GM21717 (cell line): ENCODE measurements at regions not wholly inside any gene's neighbourhood (a gene's known extent, or its start where the extent isn't known, plus 50 kb on each side); places are given as distances from the start of the nearest gene placed in this dataset.

Experiments
- ATAC-seq: cut with Tn5 transposase; IDR thresholded peaks from one replicate; pipeline ENCODE4 v1.9.1; 2021; ENCODE audit warnings: mild to moderate bottlenecking, moderate library complexity; ENCODE audit not compliant: unreplicated experiment

DNA sequence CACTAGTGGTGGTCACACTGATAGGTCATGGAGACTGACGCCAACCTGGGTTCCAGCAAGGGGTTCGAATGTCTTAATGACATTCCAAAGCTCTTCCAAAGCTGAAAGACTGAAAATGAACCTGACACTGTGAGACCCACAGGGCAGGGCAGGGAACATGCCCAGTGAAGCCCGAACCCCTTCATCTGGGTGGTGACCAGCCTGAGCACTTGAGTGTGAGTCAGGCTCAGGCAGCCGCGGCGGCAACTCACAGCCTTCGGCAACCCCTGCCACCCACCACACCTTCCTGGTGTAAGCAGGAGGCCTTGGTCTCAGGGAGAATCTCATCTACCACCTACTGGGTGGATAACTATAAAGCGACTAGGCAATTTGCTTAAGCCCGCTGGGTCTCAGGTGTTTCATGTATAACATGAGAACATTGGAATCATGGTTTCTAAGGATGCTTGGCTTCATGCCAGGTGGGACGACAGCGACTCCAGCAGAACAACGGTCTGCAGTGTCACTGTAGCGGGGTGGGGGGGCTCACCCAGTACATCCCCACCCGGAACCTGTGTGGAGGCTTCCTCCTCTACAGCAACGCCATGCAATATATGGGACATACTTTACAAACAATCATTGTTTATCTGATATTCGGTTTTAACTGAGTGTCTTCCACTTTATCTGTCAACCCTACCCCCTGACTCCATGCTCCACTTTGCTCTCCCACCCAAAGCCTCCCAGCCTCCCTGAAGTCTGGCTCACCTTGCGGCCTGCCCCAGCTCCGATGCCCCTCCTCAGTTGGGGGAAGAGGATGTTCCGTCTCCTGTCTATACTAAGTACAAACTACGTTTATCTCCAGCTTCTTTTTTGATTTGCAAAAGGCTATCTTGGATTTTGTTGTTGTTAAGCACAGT lies 125.0 kb upstream of the MEF2A start:
- no peak for ATAC-seq

DNA sequence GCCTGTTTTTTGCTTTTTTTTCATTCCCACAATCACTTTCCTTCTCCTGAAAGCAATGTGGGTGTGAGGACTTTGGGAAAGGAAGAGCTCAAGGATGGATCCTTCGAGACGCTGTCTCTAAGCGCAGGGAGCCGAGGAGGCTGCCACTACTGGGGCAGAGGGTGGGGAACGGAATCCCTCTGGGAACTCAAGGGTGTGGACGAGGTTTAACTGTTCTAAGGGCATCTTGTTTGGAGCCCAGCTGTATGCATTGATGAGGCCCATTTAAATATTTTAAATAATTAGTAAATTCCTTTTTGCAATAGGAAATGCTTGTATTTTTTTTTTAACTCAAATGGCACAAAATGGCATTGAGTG lies 124.4 kb upstream of the MEF2A start:
- ATAC-seq = no peak

DNA sequence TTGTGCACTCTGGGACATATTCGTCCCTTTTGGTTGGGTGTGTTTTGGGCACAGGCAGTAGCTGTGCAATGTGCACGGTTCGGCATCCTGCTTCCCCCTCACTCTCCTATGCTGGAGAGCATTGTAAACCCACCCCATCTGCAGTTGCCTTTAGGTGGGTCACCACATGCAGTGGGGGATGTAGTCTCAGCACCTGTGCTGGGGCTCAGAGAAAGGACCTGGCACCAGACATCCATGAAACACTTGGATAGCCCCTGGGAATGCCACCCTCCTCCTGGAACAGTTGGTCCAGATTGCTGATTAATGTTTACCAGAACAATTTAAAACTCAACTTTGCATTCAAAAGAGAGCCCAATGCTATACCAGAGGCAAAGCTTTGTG lies 123.9 kb upstream of the MEF2A start:
- no peak for ATAC-seq

DNA sequence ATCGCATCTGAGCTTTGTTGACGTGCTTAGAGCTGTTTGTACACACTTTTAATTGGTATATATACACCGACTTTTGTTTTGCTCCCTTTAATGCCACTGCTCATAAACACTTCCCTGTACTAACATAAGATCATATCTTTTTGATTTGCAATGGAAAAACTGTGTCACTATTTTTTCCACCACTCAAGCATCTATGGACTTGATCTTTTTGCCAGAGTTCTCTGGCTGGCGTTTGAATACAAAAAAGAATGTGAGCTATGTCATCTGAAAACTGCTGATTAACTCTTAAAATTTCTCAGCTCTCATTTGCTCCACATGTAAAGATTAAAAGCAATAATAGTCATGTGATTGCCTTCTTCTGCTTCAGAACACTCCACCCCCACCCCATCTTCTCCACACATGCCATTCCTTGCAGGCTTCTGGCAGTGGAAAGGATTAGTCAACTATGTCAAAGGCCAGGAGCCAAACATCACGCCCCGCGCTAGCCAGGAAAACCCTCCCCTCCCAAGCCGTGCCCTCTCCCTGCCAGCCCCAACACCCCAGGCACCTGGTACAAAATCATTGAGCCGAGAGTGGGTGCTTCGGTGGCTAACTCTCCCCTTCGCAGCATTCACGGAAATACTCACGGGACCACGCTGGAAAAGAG lies 123.4 kb upstream of the MEF2A start:
- ATAC-seq = no peak

DNA sequence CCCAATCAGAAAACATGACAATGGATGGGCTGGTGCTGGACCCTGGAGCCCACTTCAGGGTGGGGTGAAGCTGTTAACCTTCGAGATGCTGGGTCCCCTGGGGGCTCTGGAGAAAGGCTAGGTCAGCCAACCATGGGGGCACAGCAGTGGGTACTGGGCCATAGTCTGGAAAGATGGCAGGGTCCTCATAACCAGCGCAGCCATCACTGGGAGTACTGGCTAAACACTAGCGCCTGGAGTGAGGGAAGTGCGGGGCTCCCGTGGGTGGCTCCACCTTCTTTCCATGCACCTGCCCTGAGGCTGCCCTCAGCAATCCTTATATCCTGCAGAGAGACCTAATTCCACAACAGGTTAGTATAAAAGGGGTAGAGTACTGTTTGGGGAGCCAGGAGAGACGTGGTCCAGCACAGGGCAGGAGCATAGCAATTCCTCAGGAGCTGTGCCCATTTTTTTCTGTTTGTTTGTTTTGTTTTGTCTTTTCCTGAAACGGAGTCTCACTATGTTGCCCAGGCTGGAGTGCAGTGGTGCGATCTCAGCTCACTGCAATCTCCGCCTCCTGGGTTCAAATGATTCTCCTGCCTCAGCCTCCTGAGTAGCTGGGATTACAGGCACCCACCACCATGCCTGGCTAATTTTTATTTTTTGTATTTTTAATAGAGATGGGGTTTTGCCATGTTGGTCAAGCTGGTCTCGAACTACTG lies 122.6 kb upstream of the MEF2A start:
- no peak for ATAC-seq

DNA sequence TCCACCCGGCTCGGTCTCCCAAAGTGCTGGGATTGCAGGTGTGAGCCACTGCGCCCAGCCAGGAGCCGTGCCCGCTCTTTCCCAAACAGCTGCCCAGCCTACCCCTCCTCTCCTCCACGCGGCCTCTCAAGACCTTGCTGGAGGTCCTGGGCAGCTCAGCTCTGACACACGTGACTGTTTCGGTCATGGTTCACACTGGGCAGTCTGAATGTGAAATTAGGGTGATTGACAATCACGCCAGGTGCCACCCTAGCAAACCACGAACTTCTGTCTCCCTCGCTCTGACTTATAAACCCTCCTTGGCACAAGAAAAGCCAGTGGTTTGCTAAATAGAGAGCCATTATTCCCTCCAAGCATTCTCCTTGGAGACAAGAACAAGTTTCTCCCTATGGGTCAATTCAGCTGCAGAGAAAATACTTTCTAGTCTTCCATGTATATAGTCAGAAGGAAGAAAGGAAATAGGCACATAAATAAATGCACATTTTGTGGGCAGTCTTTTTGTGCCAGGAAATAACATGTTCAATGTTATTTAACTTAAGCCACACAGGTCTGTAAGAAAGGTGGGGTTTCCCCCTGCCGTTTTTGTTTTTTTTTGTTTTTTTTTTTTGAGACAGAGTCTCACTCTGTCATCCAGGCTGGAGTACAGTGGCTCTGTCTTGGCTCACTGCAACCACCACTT lies 121.9 kb upstream of the MEF2A start:
- ATAC-seq = no peak

DNA sequence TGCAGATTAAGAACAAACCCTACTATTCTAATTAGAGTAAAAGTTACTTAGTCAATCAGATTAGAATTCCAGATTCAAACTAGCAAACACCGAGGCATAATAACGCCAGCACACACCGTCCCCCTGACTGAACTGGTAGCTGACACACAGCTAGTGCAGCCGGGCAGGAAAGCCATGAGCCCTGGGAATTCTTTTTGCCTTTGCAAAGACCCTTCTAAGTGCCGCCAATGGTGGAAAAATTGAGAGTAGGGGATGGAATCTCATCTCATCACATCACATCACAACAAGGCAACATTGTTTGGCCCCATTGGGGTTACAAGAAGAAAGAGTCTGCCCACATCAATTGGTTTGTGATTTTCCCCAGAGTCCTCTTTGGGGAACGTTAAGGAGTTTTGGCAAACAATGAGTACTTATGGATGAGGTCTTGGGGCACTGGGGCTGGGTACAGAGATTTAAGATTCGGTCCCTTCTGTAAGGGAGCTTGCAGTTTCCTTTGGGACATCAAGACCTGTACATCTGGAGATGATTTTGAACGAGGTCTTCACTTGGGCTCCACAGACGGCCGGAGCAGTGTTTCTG lies 120.4 kb upstream of the MEF2A start:
- no peak for ATAC-seq

DNA sequence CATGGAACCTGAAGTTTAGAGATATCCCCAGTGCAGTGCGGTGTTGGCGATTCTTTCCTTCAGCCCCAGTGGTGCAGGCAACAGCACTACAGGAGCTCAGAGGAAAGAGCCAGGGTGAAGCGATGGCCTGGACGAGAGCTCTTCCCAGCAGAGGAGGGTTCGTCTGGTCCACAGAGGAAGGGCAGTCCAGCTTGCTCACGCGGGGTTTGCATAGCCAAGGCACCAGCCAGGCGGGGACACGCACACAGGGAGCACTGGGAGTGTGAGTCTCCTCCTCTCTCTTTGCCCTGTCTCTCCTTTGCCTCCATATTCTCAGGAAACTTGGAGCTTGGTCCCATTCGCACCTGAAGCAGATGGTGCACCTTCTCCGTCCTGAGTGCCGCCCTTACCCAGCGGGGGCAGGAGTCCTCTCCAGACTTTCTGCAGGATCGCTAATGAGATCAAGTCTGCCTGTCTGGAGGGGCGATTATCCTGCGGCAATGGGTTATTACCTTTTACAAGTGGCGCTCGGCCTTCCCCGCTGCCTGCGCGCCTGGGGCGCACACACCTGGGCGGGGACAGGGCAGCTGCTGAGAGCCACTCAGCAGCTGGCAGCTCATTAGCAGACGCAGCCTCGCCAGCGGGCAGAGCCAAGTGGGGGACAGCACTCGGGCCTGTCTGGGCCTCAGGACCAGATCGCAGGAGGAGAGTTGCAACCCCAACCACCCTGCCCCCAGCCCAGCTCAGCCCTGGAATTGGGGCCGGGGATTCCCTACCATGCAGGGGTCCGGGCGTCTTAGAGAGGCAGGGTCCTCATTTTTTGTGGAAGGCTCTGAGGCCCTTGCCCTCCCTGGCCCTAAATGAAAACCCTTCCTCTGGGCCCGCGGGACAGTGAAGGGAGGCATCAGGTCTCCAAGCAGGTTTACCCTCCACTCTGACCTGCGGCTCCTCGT lies 119.0 kb upstream of the MEF2A start:
- ATAC-seq = no peak

DNA sequence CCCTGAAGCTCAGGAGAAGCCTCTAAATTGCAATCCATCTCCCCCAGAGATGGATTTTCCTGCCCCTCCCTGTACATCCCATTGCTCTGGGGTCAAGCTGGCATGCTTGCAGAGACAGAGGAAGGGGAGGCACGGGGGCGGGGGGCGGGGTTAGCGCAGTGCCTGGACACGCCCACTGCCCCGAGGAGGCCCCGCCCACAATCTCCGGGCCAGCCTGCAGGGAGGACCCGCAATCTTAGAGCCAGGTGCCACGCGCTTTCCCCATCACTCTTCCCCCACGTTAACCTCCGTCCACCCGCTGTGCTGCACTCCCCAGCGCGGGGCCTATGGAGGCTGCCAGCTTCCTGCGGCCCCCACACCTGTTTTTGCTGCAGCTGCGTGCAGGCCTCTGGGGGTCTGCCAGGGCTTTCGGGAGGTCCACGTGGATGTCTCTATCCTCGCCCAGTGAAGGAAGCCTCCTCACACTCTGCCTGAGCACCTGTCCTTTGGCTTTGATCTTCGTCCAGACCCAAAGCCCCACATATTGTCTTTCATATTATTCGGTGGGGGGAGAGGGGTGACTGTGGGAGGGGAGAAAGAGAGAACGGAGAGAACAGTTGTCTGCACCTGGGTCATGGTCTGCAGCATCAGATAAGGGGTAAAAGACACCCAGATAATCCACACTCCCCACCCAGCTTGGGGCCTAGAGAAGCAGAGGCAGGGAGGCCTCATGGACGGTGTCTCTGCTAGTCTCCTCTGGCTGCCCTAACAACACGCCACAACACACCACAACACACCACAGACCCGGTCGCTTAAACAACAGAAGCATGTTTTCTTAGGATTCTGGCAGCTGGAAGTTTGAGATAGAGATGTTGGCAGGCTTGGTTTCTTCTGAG lies 118.0 kb upstream of the MEF2A start:
- ATAC-seq = no peak

DNA sequence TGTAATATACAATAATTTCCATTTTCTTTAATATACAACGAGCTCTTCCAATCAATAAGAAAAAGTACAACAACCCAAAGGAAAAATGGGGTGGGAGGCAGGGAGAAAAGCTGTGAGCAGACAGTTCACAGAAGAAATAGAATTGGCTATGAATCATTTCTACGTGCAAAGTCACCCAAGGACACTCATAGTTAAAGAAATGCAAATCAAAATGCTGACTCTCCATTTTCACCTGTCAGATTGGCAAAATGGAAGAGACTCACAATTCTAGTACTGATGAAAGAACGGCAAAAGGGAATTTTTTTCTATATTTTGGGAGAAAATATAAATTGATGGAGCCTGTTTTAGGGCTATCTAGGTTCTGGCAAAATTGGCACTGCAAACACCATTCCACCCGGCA lies 116.3 kb upstream of the MEF2A start:
- no peak for ATAC-seq

DNA sequence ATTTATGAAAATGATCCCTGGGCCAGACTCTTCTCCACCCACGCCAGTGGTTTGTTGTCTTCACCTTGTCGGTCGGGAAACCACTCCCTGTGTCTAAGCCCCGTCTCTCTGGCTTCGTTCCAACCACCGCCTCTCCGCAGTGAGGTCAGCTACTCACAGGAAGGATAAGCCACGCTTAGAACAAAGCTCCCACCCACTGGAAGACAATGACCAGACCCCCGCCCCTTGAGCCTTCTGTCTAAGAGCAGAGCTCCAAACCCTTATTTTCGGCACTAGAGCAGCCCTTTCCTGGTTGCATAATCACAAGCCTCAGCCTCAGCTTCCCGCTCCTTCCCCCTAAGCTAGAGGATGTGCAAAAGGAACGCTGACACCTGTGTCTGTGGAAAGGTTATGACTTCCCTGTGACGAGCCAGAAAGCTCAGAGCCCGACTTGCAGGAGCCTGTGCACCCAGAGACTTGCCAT lies 114.9 kb upstream of the MEF2A start:
- ATAC-seq = no peak

DNA sequence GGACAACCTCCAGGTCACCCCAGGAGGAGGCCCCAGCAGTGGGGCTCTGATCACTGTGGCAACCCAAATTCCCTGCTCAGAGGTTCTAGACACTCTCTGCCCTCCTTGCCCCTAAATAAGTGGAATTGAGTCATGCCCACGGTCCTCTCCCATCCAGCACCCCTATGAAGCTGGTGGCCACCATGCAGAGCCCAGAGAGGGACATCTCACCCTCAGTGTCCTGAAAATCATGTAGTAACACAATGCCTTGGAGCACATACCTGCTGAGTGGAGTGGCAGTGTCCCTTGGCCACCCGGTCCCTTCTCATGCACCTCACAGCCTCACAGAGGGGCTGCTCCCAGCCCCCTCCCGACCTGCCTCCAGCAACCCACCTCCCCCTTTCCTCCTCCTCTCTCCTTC lies 114.3 kb upstream of the MEF2A start:
- no peak for ATAC-seq

DNA sequence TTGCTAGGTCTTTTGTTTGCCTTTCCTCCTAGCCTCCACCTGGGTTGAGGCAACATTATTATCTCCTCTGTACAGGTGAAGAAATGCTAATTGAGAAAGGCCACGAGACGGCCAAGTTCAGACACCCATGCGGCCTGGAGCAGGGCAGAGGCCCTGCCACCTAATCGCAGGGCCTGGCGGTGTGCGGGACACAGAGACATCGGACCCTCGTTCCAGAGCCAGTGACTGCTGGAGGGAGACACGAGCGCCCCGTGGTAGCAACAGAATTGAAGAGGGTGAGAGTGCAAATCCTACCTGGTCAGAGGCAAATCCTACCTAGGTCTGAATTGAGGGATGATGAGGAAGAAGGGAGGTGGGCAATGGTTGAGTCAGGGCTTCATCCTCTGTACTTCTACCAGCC lies 113.8 kb upstream of the MEF2A start:
- no peak for ATAC-seq

DNA sequence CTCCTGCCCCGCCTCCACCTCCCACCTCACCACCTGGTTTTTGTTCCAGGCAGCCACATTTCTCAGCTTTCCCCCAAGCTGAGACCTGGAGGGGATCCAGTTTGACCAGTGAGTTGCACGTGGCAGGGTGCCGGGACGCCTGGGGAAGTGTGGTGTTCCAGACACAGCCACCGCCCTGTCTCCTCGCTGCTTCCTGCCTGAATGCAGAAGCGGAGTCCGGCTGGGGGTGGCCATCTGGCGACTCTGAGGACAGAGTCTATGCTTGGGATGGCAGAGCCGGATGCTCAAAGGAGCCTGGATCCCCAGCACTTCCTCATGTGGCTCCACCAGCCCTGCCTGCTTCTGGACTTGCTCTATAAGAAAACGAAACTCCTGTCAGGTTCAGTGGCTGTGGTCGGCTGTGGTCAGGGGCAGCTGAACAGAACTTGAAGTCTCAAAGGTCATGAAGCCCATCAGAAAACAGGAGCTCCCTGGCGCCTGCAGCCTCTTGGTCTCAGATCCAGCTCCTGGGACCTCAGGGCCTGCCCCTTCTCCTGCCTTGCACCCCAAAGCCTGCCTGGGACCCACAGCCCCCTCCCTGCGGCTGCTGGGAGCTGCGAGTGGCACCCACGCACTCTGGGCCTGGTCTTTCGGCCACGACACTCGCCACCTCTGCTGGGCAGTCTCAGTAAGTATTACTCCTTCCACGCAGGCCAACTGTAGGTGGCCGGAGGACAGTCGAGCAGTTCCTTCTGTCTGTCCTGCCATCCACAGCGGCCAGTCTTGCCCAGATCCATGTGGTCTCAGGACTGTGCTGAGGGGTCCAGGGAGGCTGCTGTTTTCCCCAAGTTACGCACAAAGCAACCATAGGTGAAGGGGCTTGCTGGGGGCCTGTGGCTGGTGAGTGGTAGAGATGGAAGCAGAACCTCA lies 112.8 kb upstream of the MEF2A start:
- ATAC-seq = peak; percentile 90

DNA sequence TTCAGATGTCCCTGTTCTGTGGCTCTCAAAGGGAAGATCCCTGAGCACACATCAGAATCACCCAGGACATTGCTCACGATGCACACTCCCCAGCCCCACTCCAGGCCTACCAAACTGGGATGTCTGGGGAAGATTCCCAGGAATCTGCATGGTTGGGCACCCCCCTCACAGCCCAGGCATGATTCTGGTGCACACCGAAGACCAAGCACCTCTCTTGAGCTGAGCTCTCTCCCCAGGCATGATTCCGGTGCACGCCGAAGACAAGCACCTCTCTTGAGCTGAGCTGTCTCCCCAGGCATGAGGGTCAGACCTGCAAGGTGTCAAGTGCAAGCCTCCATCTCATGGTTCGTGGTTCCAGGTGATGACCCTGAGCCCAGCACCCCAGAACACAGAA lies 112.2 kb upstream of the MEF2A start:
- ATAC-seq = no peak

DNA sequence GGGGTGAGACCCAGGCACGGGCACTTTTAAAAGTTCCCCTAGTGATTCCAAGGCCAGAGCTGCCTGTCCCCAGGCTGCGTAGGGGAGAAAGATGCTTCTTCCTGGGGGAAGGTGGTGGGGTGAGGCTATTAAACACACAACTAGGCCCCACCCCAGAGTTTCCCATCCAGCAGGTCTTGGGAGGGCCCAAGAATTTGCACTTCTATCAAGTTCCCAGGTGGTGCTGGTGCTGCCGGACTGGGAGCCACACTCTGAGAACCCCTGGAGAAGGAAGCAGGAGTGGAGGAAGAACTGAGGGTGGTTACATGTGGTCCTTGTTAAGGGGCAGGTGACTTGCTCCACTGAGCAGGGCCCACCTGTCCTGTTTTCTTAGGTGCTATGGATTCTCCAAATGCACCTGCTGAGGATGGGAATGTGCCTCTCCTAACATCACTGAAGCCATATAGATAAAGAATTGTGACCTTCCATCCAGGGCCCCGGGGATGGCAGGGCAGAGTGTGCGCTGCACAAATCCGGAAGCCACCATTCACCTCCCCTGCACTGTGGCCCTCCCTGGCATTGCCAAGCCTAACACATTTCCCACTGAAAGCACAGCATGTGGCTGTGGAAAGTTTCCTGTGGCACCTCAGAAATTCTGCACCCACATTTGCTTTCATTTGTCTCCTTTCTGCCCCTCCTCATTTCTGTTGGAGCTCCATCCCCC lies 111.5 kb upstream of the MEF2A start:
- ATAC-seq = no peak
